AG09319 (cell line): ENCODE measurements at regions not wholly inside any gene's neighbourhood (a gene's known extent, or its start where the extent isn't known, plus 50 kb on each side); places are given as distances from the start of the nearest gene placed in this dataset.

Source experiments
- DNase-seq: peaks from one replicate; pipeline ENCODE4 v3.0.0-alpha.2; 2010; ENCODE audit warnings: low read depth; ENCODE audit errors: extremely low read depth
- TF ChIP-seq, protein P1 (sequence below): IDR thresholded peaks from 2 replicates; pipeline ENCODE4 v1.5.1; 2011; ENCODE audit warnings: low read depth, mild to moderate bottlenecking, inconsistent platforms, low read length, moderate library complexity

DNA sequence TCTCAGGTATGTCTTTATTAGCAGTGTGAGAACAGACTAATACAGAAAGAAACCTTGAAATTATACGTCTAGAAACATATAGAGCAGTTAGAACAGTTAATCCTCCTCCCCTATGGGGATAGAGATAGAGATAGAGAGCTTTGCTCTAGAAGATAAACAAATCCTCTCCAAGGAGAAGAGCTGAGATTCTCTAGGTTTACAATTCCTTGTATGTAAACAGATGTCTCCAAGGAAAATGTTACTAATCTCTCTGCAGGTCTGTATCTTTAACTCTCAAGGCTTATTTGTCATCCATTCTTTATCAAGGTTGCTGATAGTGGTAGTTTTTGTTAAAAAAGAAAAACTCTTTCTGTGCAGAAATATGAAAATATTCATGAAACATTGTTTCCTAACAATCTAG lies 282.1 kb upstream of the GIMD1 start:
- TF ChIP-seq, protein P1, sequence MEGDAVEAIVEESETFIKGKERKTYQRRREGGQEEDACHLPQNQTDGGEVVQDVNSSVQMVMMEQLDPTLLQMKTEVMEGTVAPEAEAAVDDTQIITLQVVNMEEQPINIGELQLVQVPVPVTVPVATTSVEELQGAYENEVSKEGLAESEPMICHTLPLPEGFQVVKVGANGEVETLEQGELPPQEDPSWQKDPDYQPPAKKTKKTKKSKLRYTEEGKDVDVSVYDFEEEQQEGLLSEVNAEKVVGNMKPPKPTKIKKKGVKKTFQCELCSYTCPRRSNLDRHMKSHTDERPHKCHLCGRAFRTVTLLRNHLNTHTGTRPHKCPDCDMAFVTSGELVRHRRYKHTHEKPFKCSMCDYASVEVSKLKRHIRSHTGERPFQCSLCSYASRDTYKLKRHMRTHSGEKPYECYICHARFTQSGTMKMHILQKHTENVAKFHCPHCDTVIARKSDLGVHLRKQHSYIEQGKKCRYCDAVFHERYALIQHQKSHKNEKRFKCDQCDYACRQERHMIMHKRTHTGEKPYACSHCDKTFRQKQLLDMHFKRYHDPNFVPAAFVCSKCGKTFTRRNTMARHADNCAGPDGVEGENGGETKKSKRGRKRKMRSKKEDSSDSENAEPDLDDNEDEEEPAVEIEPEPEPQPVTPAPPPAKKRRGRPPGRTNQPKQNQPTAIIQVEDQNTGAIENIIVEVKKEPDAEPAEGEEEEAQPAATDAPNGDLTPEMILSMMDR = no peak
- DNase-seq = no peak

- DNase-seq = no peak
Observed at GRCh38 chr4:106647451-106647850, 278.9 kb upstream of the GIMD1 start.

DNA sequence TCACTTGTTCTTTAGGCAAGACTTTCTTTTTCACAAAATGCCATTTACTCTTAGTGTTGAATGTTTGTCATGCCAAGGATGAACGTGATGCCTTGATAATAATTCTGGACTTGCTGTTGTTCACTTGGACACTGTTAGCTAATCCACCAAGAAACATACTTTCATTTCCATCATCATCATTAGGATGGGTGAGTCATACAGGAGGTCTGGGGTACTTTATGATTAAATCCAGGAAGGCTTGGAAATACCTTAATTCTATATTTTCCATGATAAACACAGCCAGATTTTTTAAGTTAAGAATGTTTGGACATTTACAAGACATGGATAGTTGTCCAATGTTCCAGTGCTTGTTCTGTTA lies 260.7 kb upstream of the GIMD1 start:
- TF ChIP-seq, protein P1 = no peak
- no peak for DNase-seq

More at GRCh38 chr4:106647451-106647850, 278.9 kb upstream of the GIMD1 start:
- TF ChIP-seq, protein P1 = no peak

GRCh38 chr4:106628586-106629267 lies 260.1 kb upstream of the GIMD1 start:
- TF ChIP-seq, protein P1 = no peak
- no peak for DNase-seq

GRCh38 chr4:106627051-106627450 lies 258.5 kb upstream of the GIMD1 start:
- no peak for DNase-seq
- TF ChIP-seq, protein P1 = no peak

DNA sequence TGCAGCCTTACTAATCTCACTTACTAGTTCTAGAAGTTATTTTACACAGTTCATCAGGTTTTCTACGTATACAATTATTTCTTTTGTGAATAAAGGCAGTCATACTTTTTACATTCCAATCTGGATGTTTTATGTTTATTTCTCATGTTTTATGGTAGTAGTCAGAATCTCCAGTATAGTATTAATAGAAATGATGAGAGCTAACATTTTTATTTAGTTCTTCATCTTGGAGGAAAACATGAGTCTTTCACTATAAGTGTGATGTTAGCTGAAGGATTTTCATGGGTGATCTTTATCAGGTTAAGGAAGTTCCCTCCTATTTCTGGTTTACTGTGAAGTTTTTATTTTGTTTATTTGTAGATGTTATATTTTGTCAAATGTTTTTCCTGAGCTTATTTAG lies 256.1 kb upstream of the GIMD1 start:
- TF ChIP-seq, protein P1 = no peak
- no peak for DNase-seq

- no peak for DNase-seq
- TF ChIP-seq, protein P1 = no peak
Observed at GRCh38 chr4:106618956-106619355, 250.4 kb upstream of the GIMD1 start.
